Activated T-cell treated with anti-CD3 and anti-CD28 coated beads for 1 hour (primary cell): ENCODE measurements at regions not wholly inside any gene's neighbourhood (a gene's known extent, or its start where the extent isn't known, plus 50 kb on each side); places are given as distances from the start of the nearest gene placed in this dataset.

Experiments
- DNase-seq: peaks from one replicate; pipeline ENCODE4 v3.0.0-alpha.2; 2020; ENCODE audit warnings: low read depth

- DNase-seq: no peak
Measured at GRCh38 chr19:46944918-46945628, 74.6 kb upstream of the NPAS1 start.

GRCh38 chr19:46945694-46946489 lies 73.7 kb upstream of the NPAS1 start:
- DNase-seq: no peak

DNA sequence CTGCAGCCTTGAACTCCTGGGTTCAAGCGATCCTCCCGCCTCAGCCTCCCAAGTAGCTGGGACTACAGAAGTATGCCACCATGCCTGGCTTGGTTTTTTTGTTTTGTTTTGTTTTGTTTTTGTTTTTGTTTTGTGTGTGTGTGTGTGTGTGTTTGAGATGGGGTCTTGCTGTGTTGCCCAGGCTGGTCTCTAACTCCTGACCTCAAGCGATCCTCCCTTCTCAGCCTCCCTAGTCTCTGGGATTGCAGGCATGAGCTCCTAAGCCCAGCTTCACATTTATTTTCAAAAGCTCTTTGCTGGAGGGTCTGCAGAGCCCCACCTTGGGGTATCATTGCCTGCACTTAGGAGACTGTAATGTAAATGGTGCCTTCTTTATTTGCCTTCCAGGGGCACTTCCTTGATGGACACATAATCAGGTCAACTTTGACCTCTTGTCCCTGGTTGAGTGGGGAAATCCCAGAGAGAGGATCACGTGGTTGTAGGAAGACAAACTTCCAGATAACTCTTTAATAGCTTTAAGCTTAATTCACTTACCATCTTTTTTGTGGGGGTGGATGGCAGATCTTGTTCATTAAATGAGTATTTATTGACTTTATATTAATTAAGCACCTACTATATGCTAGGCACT lies 72.9 kb upstream of the NPAS1 start:
- no peak for DNase-seq

DNA sequence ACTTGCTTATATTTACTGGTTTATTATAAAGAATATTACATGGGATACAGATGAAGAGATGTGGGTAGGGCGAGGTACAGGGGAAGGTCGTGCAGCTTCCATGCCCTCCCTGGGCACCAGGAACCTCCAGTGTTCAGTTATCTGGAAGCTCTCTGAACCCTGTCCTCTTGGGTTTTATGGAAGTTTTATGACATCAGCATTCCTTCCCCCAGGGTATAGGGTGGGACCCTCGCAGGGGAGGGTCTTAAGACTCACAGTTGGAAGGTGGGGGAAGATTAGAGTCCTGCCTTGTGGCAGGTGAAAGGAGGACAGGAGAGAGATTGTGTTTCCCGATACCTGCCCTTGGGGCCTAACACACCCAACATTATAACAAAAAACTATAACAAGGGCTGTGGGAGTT lies 71.8 kb upstream of the NPAS1 start:
- DNase-seq: no peak

- no peak for DNase-seq
Measured at GRCh38 chr19:46950526-46951170, 69.0 kb upstream of the NPAS1 start.

DNA sequence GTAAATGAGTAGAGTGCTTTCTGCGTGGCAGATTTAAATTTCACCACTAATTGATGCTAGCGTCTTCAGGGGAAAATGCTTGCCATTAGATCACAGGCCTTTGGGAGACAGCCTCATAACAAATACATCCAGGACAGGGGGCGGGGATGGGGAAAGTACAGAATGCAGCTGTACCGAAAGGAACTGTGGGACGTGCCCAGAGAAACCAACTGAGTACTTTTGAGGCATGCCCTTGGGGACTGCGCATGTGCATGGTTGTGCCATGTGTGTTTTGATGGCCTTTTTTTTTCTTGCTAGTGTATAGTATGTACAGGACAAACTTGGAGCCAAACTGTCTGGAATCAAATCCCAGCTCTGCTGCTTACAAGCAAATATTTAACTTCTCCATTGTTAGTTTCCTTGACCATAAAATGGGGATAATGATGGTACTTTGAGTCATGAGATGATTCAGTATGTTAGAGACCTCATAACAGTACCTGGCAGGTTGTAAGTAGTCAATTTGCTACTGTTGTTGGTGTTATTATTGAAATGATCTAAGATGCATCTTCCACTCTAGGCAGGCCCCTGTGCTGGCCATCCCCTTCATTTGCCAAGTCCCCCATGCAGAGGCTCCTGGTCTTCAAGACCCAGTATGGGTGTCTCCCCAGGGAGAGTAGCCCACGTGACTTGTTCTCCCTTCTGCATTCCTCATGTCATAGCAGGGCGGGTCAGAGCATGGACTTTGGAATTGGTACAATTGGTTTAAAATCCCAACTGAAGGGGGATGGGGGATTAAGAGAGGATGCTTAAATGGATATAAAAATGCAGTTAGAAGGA lies 68.3 kb upstream of the NPAS1 start:
- DNase-seq: no peak

DNA sequence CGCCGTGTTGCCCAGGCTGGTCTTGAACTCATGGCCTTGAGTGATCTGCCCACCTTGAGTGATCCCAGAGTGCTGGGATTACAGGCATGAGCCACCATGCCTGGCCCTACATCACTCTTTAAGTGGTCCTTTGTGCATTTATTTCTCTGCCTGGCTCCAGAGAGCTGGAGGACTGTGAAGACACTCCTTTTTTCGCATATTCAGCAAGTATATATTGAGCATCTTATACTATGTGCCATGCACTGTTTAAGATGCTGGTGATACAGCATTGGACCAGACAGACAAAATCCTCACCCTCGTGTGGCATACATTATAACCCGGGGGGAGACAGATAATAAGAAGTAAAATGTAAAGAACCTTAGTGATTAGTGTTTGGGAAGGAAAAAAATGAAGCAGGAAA lies 66.8 kb upstream of the NPAS1 start:
- DNase-seq: no peak

DNA sequence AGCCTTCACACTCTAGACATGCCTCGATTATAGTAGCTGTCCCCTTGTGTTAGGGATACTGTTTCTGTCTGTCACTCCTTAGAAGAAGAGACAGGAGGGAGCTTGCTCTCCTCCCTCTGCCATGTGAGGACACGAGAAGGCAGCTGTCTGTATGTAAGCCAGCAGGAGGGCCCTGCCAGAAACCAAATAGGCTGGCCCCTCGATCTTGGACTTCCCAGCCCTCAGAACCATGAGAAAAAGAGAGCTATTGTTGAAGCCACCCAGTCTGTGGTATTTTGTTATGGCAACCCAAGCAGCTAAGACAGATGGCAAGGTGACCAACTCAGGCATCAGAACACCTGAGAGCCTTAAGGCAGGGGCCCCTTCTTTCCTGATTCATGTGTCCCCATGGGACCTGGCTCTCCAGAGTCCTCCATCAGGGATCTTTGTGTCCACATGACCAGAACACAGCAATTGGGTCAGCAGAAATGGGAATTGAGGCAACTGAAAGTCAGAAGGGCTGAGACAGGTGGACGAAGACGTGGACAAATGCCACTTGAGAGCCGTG lies 65.6 kb upstream of the NPAS1 start:
- DNase-seq: no peak

DNA sequence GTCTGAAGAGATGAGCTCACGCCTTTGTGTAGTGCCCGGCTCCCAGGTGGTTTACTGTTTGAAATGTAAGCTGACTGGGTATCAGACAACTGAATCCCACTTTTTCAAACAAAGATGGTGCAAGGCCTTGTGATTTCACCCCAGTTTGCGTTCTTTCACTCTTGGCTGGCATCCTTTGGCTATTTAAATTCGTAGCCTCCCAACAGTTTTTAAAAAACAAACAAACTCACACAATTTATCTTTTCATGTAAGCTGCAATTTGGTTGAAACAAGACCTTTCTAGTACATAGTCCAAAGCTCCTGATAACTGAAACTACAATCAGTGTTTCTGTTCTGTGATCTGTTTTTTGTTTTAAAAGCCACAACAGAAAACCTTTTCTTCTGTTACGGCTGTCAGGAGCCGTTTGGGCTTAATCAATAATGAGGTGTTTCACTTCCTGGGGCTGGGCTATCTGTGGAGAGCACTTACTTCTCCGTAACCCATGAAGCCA lies 65.1 kb upstream of the NPAS1 start:
- DNase-seq: no peak

- DNase-seq: peak; percentile 5
Measured at GRCh38 chr19:46954993-46955812, 64.4 kb upstream of the NPAS1 start.

DNA sequence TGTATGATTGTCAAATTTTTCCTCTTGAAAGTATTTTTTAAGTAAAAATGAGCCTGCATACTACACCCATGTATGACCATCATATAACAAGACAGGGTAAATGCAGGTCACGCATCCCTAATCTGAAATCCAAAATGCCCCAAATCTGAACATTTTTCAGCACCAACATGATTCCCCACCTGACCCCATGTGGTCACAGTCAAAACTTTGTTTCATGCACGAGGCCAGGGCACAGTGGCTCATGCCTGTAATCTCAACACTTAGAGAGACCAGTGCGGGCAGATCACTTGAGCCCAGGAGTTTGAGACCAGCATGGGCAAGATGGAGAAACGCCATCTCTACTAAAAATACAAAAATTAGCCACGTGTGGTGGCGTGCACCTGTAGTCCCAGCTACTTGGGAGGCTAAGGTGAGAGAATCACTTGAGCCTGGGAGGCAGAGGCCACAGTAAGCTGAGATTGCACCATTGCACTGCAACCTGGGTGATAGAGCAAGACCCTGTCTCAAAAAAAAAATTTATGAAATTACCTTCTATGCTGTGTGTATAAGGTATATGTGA lies 63.7 kb upstream of the NPAS1 start:
- DNase-seq: no peak

DNA sequence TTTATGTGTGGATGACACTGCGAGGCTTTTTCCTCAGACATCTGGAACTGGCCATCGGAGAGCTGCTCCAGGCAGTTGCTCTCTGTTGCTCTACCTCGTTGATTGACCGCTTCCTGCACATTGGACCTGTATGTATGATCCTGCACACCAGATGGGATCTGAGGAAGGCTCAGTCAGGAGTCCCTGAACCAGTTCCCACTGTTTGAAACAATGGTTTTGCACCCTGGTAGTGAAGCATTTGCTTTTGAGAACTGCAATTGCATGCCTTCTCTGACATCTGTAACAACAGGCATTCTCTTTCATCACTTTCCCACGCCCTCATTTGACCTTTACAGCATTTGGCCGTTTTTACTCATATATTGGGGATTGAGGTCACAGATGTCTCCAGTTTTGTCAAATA lies 61.1 kb upstream of the NPAS1 start:
- DNase-seq: no peak

DNA sequence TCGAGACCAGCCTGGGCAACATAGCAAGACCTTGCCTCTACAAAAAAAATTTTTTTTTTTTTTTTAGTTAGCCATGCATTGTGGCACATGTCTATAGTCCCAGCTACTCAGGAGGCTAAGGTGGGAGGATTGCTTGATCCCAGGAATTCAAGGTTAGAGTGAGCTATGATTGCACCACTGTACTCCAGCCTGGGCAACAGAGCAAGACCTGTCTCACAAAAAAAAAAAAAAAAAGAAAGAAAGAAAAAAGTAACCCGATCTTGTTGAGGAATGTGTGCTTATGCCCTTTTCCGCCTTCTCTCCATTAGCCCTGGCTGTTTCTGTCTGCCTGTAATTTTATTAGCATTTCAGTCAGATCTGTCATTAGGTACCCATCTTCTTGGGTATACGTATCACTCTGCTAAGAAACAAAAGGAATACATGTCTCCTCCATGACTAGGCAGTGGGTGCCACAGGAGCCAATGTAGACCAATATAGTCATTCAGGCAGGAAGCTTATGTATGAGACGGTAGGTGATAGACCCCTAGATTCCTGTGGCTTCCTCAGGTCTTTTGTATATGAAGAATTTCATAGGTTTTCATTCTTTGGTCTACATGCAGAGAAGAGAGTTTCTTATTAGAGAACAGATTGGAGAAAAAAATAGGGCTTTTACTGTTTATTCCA lies 59.6 kb upstream of the NPAS1 start:
- DNase-seq: no peak

- DNase-seq: no peak
Measured at GRCh38 chr19:46962030-46962570, 57.5 kb upstream of the NPAS1 start.

GRCh38 chr19:46963093-46963734 lies 56.4 kb upstream of the NPAS1 start:
- DNase-seq: no peak

DNA sequence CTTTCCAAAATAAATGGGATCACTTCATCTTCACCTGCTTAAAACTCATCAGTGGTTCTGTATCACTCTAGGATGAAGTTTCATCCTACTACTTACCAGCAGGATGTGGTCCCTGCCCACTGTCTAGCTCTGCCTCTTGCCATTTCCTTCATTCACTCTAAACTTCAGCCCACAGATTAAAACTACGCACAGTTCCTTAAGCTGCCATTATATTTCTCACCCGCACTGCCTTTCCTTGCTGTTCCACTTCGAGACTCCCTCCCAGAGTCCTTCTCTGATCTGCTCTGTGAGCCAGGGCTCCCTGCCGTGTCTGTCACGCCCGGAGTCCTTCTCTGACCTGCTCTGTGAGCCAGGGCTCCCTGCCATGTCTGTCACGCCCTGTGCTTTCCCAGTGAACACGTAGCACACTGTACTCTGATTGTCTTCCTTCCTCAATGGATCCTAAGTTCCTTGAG lies 52.0 kb upstream of the NPAS1 start:
- DNase-seq: no peak
